ENCODE measurements at regions not wholly inside any gene's neighbourhood (a gene's known extent, or its start where the extent isn't known, plus 50 kb on each side); places are given as distances from the start of the nearest gene placed in this dataset.

DNA sequence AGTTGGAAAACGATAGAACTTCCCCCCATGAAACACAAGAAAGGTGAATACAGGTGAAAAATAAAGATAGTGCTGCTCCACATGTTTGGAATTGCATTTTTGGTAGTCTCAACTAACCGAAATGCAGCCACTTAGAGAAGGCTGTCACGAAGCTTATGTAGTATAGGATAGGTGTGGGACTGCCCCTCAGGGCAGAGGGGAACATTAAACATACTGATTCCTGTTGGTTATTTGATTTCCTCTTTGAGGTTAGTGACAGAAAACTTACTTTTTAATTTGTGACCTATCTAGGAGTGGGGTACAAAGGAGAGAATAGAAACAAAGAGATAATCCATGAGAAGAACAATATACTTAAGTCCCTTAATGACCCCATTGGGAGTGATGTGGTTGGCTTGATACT lies 85.8 kb upstream of the SATB1 start:
- Histone ChIP-seq H3K9me3 (no peaks in the 10 kb centered on the region), H3K36me3 (no peaks in the 10 kb centered on the region), H3K4me1 (no peaks in the 10 kb centered on the region), H3K4me3 (no peak overlapping the region), H3K27me3 (no peaks in the 10 kb centered on the region), H3K27ac (no peak overlapping the region)
- intact Hi-C loops (cut with DNase I), result no loop called here
- no peak for TF ChIP-seq POLR2A (IDR thresholded peaks at IDR 0.05)
- no peak for TF ChIP-seq CTCF (IDR thresholded peaks at IDR 0.05)
- no peak for DNase-seq
- WGBS, 2 donors, result 63 to 64% methylated on average over 3 of the region's 3 CpGs

DNA sequence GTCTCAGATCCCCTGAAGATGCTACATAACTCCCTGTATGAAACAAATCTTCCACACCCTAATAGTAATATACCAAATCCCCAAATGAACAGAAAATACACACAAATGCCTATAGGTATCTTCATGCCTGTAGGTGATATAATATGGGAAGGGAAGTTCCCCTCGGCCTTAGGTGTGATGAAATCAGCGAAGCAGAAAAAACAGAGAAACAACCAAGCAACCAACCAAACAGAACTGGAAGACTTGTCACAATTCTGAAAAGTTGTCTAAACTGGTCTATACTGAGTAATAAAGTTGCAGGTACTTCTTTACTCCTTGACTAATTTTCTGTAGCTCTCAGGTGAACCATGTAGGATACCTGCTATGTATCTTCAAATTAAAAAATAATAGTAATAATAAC lies 82.2 kb upstream of the SATB1 start:
- Histone ChIP-seq H3K36me3 (no peaks in the 10 kb centered on the region), H3K27me3 (no peaks in the 10 kb centered on the region), H3K4me1 (no peaks in the 10 kb centered on the region), H3K9me3 (no peaks in the 10 kb centered on the region), H3K4me3 (no peak overlapping the region), H3K27ac (no peak overlapping the region)
- no peak for TF ChIP-seq CTCF (IDR thresholded peaks at IDR 0.05)
- TF ChIP-seq POLR2A (IDR thresholded peaks at IDR 0.05), result no peak
- WGBS, 2 donors, result 71 to 75% methylated on average over 2 of the region's 2 CpGs
- no peak for DNase-seq
- intact Hi-C loops (cut with DNase I), result no loop called here

DNA sequence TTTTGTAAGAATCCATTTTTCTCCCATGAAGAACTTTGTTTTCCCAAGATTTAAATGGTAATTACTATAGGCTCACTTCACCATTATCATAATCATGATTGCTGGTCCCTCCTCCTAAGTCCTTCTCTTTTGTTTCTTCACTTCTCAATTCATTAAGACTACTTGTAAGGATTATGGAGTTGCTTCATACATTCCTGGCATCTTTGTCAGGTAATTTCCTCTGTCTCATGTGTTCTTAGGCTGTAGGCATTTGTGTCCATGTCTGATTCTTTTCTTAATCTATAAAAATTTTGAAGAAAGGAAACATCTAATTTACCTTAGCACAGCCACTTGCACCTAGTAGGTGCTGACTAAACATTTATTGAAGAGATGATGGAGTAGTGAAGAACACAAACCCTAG lies 79.9 kb upstream of the SATB1 start:
- intact Hi-C loops (cut with DNase I), result no loop called here
- no peaks in the 10 kb centered on the region for H3K36me3 ChIP-seq
- DNase-seq, result no peak

GRCh38 chr3:18501679-18502343 lies 76.7 kb upstream of the SATB1 start:
- no peak overlapping the region for H3K4me3 ChIP-seq
- no peak for TF ChIP-seq POLR2A (IDR thresholded peaks at IDR 0.05)
- H3K27ac ChIP-seq, result no peak overlapping the region
- intact Hi-C loops (cut with DNase I), result no loop called here
- peaks cover 0 to 8% (median 0%) of the 10 kb centered on the region in 3 donors for H3K4me1 ChIP-seq
- no peak for DNase-seq
- H3K27me3 ChIP-seq, result no peaks in the 10 kb centered on the region
- 86 to 90% methylated on average over 1 of the region's 1 CpG for WGBS, 2 donors
- no peaks in the 10 kb centered on the region for H3K9me3 ChIP-seq
- no peaks in the 10 kb centered on the region for H3K36me3 ChIP-seq

More for the DNA sequence above, 79.9 kb upstream of the SATB1 start:
- no peaks in the 10 kb centered on the region for H3K27me3 ChIP-seq
- no peak overlapping the region for H3K27ac ChIP-seq
- no peak overlapping the region for H3K4me3 ChIP-seq
- H3K4me1 ChIP-seq, result peaks cover 0 to 8% (median 0%) of the 10 kb centered on the region in 3 donors
- no peaks in the 10 kb centered on the region for H3K9me3 ChIP-seq
- TF ChIP-seq POLR2A (IDR thresholded peaks at IDR 0.05) (no peak), CTCF (IDR thresholded peaks at IDR 0.05) (no peak)

- Histone ChIP-seq H3K27ac (no peak overlapping the region), H3K9me3 (no peaks in the 10 kb centered on the region), H3K4me3 (no peak overlapping the region), H3K4me1 (peaks cover 0 to 8% (median 0%) of the 10 kb centered on the region in 3 donors), H3K27me3 (no peaks in the 10 kb centered on the region), H3K36me3 (no peaks in the 10 kb centered on the region)
- intact Hi-C loops (cut with DNase I), result no loop called here
- TF ChIP-seq CTCF (IDR thresholded peaks at IDR 0.05) (no peak), POLR2A (IDR thresholded peaks at IDR 0.05) (no peak)
- WGBS, 2 donors, result 41 to 44% methylated on average over 2 of the region's 2 CpGs
- DNase-seq, result no peak
Observed at GRCh38 chr3:18500322-18500721, 75.2 kb upstream of the SATB1 start.

- H3K27me3 ChIP-seq, result no peaks in the 10 kb centered on the region
- H3K4me1 ChIP-seq, result peaks cover 0 to 8% (median 0%) of the 10 kb centered on the region in 3 donors
- intact Hi-C loops (cut with DNase I), result no loop called here
- 51 to 59% methylated on average over 3 of the region's 3 CpGs for WGBS, 2 donors
- H3K4me3 ChIP-seq, result no peak overlapping the region
- DNase-seq, result no peak
- H3K27ac ChIP-seq, result no peak overlapping the region
- no peaks in the 10 kb centered on the region for H3K9me3 ChIP-seq
- no peaks in the 10 kb centered on the region for H3K36me3 ChIP-seq
- no peak for TF ChIP-seq POLR2A (IDR thresholded peaks at IDR 0.05)
- TF ChIP-seq CTCF (IDR thresholded peaks at IDR 0.05), result no peak
Observed at GRCh38 chr3:18499301-18499700, 74.2 kb upstream of the SATB1 start.

Measured in esophagus squamous epithelium (tissue), 5 donors.